ENCODE measurements at regions not wholly inside any gene's neighbourhood (a gene's known extent, or its start where the extent isn't known, plus 50 kb on each side); places are given as distances from the start of the nearest gene placed in this dataset.

DNA sequence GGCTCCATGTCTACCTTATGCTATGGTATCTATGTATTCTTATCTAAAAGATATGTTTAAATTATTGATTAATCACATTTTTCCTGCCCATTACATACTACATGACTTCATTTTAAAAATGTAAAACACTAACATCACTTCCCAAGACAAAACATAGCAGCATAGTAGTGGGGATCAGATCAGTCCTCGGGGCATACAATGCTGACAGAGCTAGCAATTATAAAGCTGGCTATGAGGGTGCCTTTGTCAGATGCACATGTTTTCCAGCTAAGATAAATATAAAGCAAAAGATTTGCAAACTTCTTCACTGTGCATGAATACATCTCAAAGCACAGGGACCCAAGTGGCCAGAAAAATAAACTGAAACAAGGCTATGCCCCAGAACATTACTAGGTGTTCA, 549.8 kb upstream of the INTU start:
- ChIA-PET POLR2A (no interaction called here), CTCF (ENCODE audit: low intra/inter-chr PET ratio, low total read pairs) (no interaction called here)
- in situ Hi-C loops (cut with HindIII; ENCODE audit: extremely low pct_ligation_motif_present, low pct_unique_long_range_greater_than_20kb) (no loop called here), intact Hi-C loops (cut with micrococcal nuclease; ENCODE audit: unreplicated experiment) (no loop called here)
- Histone ChIP-seq H3K9ac (ENCODE audit: insufficient read depth, low read depth, low read length) (no peak overlapping the region), H3K27me3 (ENCODE audit: control insufficient read depth in 1 of 2, insufficient read depth in 2 of 2, low read length in 2 of 2) (no peaks in the 10 kb centered on the region), H3K79me2 (ENCODE audit: insufficient read depth, low read length) (no peaks in the 10 kb centered on the region), H4K20me1 (ENCODE audit: insufficient read depth, low read length) (no peaks in the 10 kb centered on the region), H3K4me2 (ENCODE audit: low read depth, low read length) (no peak overlapping the region), H3K36me3 (replicated peaks in 1 of 2; ENCODE audit: control insufficient read depth in 1 of 2, insufficient read depth in 2 of 2, low read length in 2 of 2) (no peaks in the 10 kb centered on the region), H3K4me3 (replicated peaks in 1 of 3; ENCODE audit: insufficient read depth in 1 of 3, low read depth in 2 of 3, low read length in 3 of 3) (no peak overlapping the region), H2AFZ (ENCODE audit: low read length) (no peak overlapping the region), H3K9me3 (ENCODE audit: low read length) (peaks cover 21% of the 10 kb centered on the region), H3K27ac (ENCODE audit: extremely low read length, insufficient read depth, low read length) (no peak overlapping the region), H3K4me1 (ENCODE audit: insufficient read depth, low read length) (no peaks in the 10 kb centered on the region)
- TF ChIP-seq NFE2 (CRISPR knock-in tag; IDR thresholded peaks at IDR 0.05), result no peak
- TF ChIP-seq, protein P1, sequence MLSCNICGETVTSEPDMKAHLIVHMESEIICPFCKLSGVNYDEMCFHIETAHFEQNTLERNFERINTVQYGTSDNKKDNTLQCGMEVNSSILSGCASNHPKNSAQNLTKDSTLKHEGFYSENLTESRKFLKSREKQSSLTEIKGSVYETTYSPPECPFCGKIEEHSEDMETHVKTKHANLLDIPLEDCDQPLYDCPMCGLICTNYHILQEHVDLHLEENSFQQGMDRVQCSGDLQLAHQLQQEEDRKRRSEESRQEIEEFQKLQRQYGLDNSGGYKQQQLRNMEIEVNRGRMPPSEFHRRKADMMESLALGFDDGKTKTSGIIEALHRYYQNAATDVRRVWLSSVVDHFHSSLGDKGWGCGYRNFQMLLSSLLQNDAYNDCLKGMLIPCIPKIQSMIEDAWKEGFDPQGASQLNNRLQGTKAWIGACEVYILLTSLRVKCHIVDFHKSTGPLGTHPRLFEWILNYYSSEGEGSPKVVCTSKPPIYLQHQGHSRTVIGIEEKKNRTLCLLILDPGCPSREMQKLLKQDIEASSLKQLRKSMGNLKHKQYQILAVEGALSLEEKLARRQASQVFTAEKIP (CRISPR knock-in tag; IDR thresholded peaks at IDR 0.05; ENCODE audit: borderline replicate concordance), result no peak
- no peak for TF ChIP-seq NFKB2 (CRISPR knock-in tag; IDR thresholded peaks at IDR 0.05; ENCODE audit: borderline replicate concordance)
- TF ChIP-seq, protein P2, sequence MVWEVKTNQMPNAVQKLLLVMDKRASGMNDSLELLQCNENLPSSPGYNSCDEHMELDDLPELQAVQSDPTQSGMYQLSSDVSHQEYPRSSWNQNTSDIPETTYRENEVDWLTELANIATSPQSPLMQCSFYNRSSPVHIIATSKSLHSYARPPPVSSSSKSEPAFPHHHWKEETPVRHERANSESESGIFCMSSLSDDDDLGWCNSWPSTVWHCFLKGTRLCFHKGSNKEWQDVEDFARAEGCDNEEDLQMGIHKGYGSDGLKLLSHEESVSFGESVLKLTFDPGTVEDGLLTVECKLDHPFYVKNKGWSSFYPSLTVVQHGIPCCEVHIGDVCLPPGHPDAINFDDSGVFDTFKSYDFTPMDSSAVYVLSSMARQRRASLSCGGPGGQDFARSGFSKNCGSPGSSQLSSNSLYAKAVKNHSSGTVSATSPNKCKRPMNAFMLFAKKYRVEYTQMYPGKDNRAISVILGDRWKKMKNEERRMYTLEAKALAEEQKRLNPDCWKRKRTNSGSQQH (CRISPR knock-in tag; IDR thresholded peaks at IDR 0.05; ENCODE audit: low read depth), result no peak
- no peak for TF ChIP-seq ZNF446 (CRISPR knock-in tag; IDR thresholded peaks at IDR 0.05)
- no peak for TF ChIP-seq HDAC2 (CRISPR knock-in tag; IDR thresholded peaks at IDR 0.05)
- TF ChIP-seq, protein P3, sequence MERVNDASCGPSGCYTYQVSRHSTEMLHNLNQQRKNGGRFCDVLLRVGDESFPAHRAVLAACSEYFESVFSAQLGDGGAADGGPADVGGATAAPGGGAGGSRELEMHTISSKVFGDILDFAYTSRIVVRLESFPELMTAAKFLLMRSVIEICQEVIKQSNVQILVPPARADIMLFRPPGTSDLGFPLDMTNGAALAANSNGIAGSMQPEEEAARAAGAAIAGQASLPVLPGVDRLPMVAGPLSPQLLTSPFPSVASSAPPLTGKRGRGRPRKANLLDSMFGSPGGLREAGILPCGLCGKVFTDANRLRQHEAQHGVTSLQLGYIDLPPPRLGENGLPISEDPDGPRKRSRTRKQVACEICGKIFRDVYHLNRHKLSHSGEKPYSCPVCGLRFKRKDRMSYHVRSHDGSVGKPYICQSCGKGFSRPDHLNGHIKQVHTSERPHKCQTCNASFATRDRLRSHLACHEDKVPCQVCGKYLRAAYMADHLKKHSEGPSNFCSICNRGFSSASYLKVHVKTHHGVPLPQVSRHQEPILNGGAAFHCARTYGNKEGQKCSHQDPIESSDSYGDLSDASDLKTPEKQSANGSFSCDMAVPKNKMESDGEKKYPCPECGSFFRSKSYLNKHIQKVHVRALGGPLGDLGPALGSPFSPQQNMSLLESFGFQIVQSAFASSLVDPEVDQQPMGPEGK (CRISPR knock-in tag; IDR thresholded peaks at IDR 0.05), result no peak
- no peak for TF ChIP-seq ZFP82 (CRISPR knock-in tag; IDR thresholded peaks at IDR 0.05; ENCODE audit: borderline replicate concordance)
- TF ChIP-seq ZNF3 (CRISPR knock-in tag; IDR thresholded peaks at IDR 0.05), result no peak
- TF ChIP-seq ZNF556 (CRISPR knock-in tag; IDR thresholded peaks at IDR 0.05; ENCODE audit: borderline replicate concordance), result no peak
- TF ChIP-seq CAMTA2 (CRISPR knock-in tag; IDR thresholded peaks at IDR 0.05; ENCODE audit: borderline replicate concordance), result no peak
- ATAC-seq, result no peak
- FAIRE-seq, result no peak
- 0% methylated on average over 1 of the region's 1 CpG for WGBS (ENCODE audit: low lambda C conversion rate)
- BruUV-seq (replicated peaks), result no TSS peak
- DNase-seq (ENCODE audit: low spot score), result no peak
